ENCODE measurements at regions not wholly inside any gene's neighbourhood (a gene's known extent, or its start where the extent isn't known, plus 50 kb on each side); places are given as distances from the start of the nearest gene placed in this dataset.

GRCh38 chr16:87165151-87165550 lies 152.0 kb downstream of the C16orf95 start:
- Mint-ChIP-seq H3K4me3 (no peak overlapping the region), H3K27ac (no peak overlapping the region), H3K9me3 (peaks cover 9 to 12% of the 10 kb centered on the region in 2 donors), H3K27me3 (no peaks in the 10 kb centered on the region), H3K4me1 (no peaks in the 10 kb centered on the region)
- DNase-seq: no peak
- no peak for ATAC-seq

GRCh38 chr16:87165885-87166284 lies 151.3 kb downstream of the C16orf95 start:
- peaks cover 9 to 12% of the 10 kb centered on the region in 2 donors for H3K9me3 Mint-ChIP-seq
- no peak for DNase-seq
- no peak overlapping the region for H3K4me3 Mint-ChIP-seq
- H3K27me3 Mint-ChIP-seq: no peaks in the 10 kb centered on the region
- ATAC-seq: no peak
- no peak overlapping the region for H3K27ac Mint-ChIP-seq
- H3K4me1 Mint-ChIP-seq: no peaks in the 10 kb centered on the region

DNA sequence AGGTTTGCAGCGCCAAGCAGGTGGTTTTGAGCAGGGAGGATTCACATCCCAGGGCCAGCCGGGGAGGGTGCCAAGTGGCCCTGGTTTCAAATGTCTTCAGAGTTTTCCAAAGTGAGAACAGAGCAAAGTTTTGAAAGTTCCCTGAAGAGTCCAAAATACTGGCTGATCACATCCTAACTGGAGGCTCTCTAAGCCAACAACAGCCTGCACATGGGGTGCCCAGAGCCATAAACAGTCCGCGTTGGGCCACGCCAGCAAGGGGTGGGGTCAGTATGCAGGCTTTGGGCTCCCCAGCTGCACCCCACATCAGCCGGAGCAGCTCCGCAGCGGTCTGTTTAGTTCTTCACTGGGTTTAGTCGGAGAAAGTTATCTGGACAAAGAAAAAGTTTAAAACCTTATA lies 150.9 kb downstream of the C16orf95 start:
- H3K27me3 Mint-ChIP-seq: no peaks in the 10 kb centered on the region
- peaks cover 9 to 12% of the 10 kb centered on the region in 2 donors for H3K9me3 Mint-ChIP-seq
- ATAC-seq (no peak), DNase-seq (no peak)
- H3K4me3 Mint-ChIP-seq: no peak overlapping the region
- H3K27ac Mint-ChIP-seq: no peak overlapping the region
- H3K4me1 Mint-ChIP-seq: no peaks in the 10 kb centered on the region

DNA sequence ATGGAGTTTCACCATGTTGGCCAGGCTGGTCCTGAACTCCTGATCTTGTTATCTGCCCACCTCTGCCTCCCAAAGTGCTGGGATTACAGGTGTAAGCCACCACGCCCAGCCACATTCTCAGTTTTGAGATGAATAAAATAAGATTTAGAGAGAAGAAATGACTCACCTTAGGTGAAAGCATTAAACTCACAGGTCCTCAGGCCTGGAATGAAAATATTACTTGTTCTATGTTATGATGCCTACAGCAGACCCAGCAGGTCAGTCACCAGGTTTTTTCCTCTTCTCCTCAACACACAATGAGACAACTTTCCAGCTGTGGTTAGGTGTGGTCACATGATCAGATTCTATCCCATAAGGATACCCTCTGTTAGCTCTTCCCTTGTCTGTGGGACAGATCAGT lies 150.3 kb downstream of the C16orf95 start:
- no peak for ATAC-seq
- no peaks in the 10 kb centered on the region for H3K27me3 Mint-ChIP-seq
- H3K4me1 Mint-ChIP-seq: no peaks in the 10 kb centered on the region
- H3K9me3 Mint-ChIP-seq: peaks cover 9 to 12% of the 10 kb centered on the region in 2 donors
- no peak overlapping the region for H3K4me3 Mint-ChIP-seq
- DNase-seq: no peak
- no peak overlapping the region for H3K27ac Mint-ChIP-seq

DNA sequence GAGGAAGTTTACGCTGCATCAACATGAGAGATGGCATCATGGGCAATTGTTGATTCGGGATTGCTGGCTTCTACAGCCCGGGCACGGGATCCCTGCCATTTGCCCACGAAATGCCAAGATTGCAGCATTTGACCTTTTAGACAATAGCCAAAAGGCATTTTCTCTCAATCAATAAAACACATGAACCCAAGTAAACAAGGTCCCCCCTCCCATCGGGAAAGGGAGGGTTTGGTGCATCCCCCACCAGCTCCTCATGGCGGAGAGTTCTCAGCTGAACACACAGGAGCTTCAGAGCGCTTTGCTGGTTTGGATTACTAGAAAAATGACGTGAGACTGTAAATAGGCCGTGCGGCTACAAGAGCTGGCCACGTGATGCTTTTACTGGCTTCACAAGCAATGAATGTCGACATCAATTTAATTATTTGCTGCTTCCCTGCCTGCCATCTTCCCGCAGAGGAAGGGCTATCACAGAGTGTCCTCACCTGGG lies 147.6 kb downstream of the C16orf95 start:
- H3K27ac Mint-ChIP-seq: no peak overlapping the region
- no peak for DNase-seq
- H3K4me3 Mint-ChIP-seq: no peak overlapping the region
- H3K9me3 Mint-ChIP-seq: peaks cover 5% of the 10 kb centered on the region in 2 donors
- no peaks in the 10 kb centered on the region for H3K27me3 Mint-ChIP-seq
- no peaks in the 10 kb centered on the region for H3K4me1 Mint-ChIP-seq
- no peak for ATAC-seq

DNA sequence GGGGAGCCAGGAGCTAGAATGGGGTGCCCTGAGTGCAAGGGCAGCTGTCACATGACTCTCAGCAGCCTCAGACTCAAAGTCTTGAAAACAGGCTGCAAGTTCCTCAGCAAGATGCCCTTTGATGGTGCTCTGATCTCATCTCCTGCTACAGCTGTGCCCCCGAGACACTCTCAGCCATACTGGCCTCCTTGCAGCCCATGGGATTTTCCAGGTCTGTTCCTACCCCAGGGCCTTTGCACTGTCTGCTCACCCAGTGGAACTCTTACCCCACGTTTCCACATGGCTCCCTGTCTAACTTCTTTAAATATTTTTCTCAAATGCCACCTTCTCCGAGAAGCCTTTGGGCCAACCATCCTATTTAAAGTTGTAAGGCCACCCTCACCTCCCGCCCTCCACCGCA lies 146.9 kb downstream of the C16orf95 start:
- Mint-ChIP-seq H3K27ac (no peak overlapping the region), H3K4me1 (no peaks in the 10 kb centered on the region), H3K27me3 (no peaks in the 10 kb centered on the region), H3K9me3 (peaks cover 5% of the 10 kb centered on the region in 2 donors), H3K4me3 (no peak overlapping the region)
- DNase-seq (no peak), ATAC-seq (no peak)

DNA sequence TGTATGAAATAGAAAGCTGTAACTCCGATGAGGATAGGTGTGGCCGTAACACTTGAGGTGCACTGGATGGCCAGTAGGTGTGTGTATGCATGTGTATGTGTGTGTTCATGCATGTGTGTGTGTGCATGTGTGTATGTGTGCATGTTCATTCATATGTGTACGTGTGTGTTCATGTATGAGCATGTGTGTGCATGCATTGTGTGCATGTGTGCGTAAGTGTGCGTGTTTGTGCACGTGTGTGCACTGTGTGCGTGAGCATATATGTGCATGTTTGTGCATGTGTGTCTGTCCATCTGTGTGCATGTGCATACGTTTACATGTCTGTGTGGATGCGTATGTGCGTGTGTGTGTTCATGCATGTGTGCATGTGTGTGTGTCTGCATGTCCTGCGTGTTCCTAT lies 145.5 kb downstream of the C16orf95 start:
- Mint-ChIP-seq H3K27me3 (peaks cover 4% of the 10 kb centered on the region), H3K27ac (no peak overlapping the region), H3K4me1 (no peaks in the 10 kb centered on the region), H3K4me3 (no peak overlapping the region), H3K9me3 (peaks cover 5% of the 10 kb centered on the region in 2 donors)
- ATAC-seq (no peak), DNase-seq (no peak)

DNA sequence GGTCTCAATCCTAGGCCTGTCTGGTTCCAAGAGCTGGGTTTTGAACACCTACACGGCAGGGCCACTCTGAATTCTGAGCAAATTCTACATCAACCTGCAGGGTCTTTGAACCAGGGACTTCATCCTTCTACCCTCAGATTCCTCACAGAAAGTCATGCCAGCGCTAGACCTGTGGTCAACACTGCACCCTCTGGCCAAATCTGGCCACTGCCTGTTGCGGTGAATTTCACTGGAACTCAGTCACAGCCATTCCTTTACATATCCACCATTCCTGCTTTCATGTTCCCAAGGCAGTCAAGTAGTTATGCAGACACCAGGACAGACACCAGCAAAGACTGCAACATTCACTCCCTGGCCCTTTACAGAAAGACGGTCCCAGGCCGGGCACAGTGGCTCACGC lies 144.6 kb downstream of the C16orf95 start:
- Mint-ChIP-seq H3K4me3 (no peak overlapping the region), H3K4me1 (no peaks in the 10 kb centered on the region), H3K27ac (no peak overlapping the region), H3K27me3 (peaks cover 13% of the 10 kb centered on the region), H3K9me3 (peaks cover 0 to 4% of the 10 kb centered on the region in 2 donors)
- DNase-seq (no peak), ATAC-seq (no peak)

DNA sequence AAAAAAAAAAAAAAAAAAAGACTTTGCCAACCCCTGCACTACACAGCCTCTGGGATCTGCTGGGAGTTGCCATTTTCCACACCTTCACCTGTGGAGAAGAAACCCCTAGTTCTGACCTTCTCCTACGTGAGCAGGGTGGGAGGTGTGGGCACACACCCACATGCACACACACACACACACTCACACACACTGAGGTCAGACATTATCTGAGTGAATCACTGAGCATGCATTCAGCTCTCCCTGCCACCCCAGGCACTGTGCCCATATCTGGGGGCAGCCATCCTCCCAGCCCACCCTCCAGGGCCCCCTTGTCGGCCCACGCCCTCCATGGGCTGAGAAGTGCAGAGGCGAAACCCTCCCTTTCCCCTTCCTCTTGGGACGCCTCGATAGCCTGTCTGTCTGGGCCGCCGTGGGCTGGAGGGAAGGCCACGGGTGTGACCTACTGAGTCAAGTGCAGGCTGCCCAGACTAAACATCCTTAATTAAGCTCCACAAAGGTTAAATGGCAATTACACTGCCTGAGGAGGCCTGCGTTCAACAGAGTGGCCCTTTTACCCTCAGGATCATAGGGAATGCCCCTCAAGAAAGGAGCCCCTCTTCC lies 143.8 kb downstream of the C16orf95 start:
- Mint-ChIP-seq H3K9me3 (no peaks in the 10 kb centered on the region), H3K4me3 (no peak overlapping the region), H3K4me1 (no peaks in the 10 kb centered on the region), H3K27me3 (peaks cover 20% of the 10 kb centered on the region), H3K27ac (no peak overlapping the region)
- DNase-seq (no peak), ATAC-seq (no peak)

- no peaks in the 10 kb centered on the region for H3K4me1 Mint-ChIP-seq
- peaks cover 21% of the 10 kb centered on the region for H3K27me3 Mint-ChIP-seq
- H3K9me3 Mint-ChIP-seq: no peaks in the 10 kb centered on the region
- no peak overlapping the region for H3K27ac Mint-ChIP-seq
- H3K4me3 Mint-ChIP-seq: no peak overlapping the region
- no peak for DNase-seq
- no peak for ATAC-seq
These were observed 143.1 kb downstream of the C16orf95 start for GRCh38 chr16:87174061-87174460.

- no peaks in the 10 kb centered on the region for H3K4me1 Mint-ChIP-seq
- no peaks in the 10 kb centered on the region for H3K9me3 Mint-ChIP-seq
- H3K27ac Mint-ChIP-seq: no peak overlapping the region
- H3K4me3 Mint-ChIP-seq: no peak overlapping the region
- no peak for ATAC-seq
- peaks cover 21% of the 10 kb centered on the region for H3K27me3 Mint-ChIP-seq
- DNase-seq: no peak
These were observed 140.5 kb downstream of the C16orf95 start for GRCh38 chr16:87176735-87177134.

- Mint-ChIP-seq H3K27me3 (peaks cover 21% of the 10 kb centered on the region), H3K4me1 (no peaks in the 10 kb centered on the region), H3K9me3 (no peaks in the 10 kb centered on the region), H3K4me3 (no peak overlapping the region), H3K27ac (no peak overlapping the region)
- no peak for ATAC-seq
- no peak for DNase-seq
These were observed 139.5 kb downstream of the C16orf95 start for GRCh38 chr16:87177673-87178072.

- ATAC-seq (no peak), DNase-seq (no peak)
- no peak overlapping the region for H3K4me3 Mint-ChIP-seq
- no peak overlapping the region for H3K27ac Mint-ChIP-seq
- H3K27me3 Mint-ChIP-seq: peaks cover 21% of the 10 kb centered on the region
- H3K4me1 Mint-ChIP-seq: no peaks in the 10 kb centered on the region
- no peaks in the 10 kb centered on the region for H3K9me3 Mint-ChIP-seq
These were observed 138.9 kb downstream of the C16orf95 start for GRCh38 chr16:87178177-87178863.

DNA sequence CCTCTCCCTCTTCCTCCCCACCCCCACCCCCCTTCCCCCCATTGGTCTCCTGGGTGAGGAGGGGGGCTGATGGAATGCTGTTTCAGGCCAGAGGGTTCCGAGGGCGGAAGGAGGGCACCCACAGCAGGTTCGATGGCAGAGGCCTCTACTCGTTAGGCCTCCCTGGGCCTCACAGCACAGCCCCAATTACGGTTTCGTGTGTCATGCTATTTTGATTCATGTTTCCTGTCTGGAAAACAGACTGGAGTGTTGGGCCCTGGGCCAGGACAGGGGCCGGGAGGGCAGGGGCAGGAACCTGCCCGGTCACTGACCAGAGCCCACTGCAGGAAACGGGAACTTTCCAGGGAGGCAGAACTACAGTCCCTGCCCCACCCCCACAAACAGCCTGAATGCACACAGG lies 138.2 kb downstream of the C16orf95 start:
- ATAC-seq (no peak), DNase-seq (no peak)
- no peak overlapping the region for H3K27ac Mint-ChIP-seq
- no peaks in the 10 kb centered on the region for H3K4me1 Mint-ChIP-seq
- no peaks in the 10 kb centered on the region for H3K9me3 Mint-ChIP-seq
- no peak overlapping the region for H3K4me3 Mint-ChIP-seq
- peaks cover 21% of the 10 kb centered on the region for H3K27me3 Mint-ChIP-seq

DNA sequence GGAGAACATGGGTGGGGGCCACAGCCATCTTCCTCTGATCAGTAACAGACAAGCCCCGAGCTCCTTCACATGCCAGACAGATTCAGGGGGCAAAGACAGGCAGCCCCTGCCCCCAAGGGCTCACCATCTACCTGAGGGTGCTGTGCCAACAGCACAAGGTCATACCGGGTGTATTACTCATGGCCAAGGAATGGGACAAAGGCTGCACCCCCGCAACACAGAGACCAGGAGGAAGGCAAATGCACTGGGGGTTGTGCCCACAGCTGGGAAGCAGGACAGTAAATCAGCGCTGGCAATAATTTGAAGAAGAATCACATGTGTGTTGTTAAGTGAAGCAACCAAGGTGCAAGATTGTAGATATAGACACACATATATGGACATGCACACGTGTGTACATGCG lies 137.1 kb downstream of the C16orf95 start:
- Mint-ChIP-seq H3K27ac (no peak overlapping the region), H3K27me3 (peaks cover 21% of the 10 kb centered on the region), H3K4me3 (no peak overlapping the region), H3K9me3 (no peaks in the 10 kb centered on the region), H3K4me1 (no peaks in the 10 kb centered on the region)
- ATAC-seq (no peak), DNase-seq (no peak)

DNA sequence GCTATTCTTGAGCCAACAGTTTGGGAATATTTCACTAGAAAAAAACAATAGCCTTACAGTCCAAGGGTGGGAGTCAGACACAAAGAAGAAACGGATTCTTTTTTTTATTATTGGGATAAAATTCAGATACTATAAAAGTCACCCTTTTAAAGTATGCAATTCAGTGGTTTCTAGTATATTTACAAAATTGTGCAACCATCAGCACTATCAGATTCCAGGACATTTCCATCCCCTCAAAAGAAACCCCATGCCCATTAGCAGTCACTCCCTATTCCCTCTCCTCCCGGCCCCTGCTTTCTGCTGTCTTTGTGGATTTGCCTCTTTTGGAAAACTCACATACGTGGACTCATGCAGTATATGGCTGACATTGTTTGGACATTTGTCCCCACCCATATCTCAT lies 134.4 kb downstream of the C16orf95 start:
- Mint-ChIP-seq H3K9me3 (peaks cover 11 to 13% of the 10 kb centered on the region in 2 donors), H3K27me3 (peaks cover 7% of the 10 kb centered on the region), H3K4me1 (no peaks in the 10 kb centered on the region), H3K4me3 (no peak overlapping the region), H3K27ac (no peak overlapping the region)
- no peak for DNase-seq
- ATAC-seq: no peak

DNA sequence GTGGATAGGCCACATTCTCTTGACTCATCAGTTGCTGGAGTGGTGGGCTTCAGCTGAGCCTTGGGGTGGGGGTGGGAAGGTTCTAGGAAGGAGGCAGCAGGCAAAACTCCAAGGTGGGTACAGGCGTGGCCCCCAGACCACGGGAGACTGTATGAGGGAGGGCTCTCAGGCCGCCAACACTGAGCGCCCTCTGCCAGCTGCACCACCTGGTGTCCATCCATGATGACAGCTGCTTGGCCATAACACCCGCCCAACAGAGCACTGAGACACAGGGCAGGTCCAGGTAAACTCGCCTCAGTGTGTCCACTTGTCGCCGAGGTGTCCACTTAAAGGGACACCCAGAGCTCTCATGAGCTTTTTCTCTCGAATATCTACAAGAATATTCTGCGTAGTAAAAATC lies 133.5 kb downstream of the C16orf95 start:
- DNase-seq: no peak
- H3K9me3 Mint-ChIP-seq: peaks cover 16 to 21% of the 10 kb centered on the region in 2 donors
- no peak overlapping the region for H3K27ac Mint-ChIP-seq
- no peaks in the 10 kb centered on the region for H3K27me3 Mint-ChIP-seq
- H3K4me1 Mint-ChIP-seq: no peaks in the 10 kb centered on the region
- no peak overlapping the region for H3K4me3 Mint-ChIP-seq
- ATAC-seq: no peak
